Renal cortex interstitium (tissue), 11 donors: ENCODE measurements at regions not wholly inside any gene's neighbourhood (a gene's known extent, or its start where the extent isn't known, plus 50 kb on each side); places are given as distances from the start of the nearest gene placed in this dataset.
A peak's percentile ranks its signal among the peaks of the same experiment; 100 is the strongest.

Experiments
- DNase-seq, 11 donors: peaks; one replicate each; pipeline ENCODE4 v3.0.0-alpha.2; 2013; ENCODE audit warnings: low read depth in 9 of 11, low spot score in 4 of 11; ENCODE audit errors: extremely low read depth in 1 of 11

DNA sequence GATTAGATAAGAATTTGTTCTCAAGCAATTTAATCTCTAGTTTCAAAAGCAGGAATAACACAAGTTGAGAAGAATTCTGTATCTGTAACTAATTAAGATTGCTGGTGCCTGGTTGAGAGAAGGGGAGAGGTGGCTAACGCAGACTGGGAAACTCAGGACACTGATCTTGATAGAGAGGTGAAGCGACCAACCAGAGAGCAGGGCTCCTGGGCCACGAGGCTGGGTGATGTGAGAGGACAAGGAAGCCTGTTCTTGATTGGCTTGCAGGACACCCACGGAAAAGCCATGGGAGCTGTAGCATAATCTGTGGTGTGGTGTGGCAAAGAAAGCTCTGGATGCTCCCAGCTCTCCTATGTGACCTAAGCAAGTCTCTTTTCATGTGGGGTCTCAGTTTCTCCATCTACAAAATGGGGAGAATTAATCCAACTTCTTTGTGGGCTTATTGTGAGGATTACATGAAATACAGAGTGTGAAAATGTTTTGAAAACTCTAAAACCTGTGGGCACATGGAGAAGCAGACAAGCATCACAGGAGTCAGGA, 594.1 kb upstream of the BRINP1 start:
- DNase-seq: no peak

DNA sequence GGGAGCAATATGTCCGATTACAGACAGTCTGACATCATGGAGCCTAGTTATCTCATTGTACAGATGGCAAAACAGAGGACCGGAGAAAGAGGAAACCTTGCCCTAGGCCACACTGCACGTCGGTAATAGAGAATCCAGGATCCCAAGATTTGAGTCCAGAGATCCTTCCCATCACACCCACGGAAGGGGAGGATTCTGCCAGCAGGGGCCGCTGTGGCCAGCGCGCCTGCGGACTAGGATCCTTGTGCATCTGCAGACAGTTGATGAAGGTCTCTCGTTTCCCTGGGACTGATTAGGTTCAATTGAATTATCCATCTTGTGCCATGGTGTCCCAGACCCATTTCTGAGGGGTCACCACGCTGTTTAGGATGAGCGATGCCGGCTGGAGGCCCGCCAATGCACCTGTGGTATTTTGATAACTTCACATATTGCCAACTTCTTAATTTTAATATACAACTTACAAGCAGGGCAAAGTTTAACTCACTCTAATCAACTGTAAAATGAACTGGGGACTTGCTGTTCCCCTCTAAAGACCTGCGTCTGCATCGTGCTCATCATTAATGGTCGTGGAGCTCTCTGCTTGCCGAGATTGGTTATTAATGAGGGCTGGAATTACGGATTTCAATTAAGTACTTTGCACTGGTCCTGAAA, 592.7 kb upstream of the BRINP1 start:
- peak in 1 of 11 donors; percentile 25 for DNase-seq

DNA sequence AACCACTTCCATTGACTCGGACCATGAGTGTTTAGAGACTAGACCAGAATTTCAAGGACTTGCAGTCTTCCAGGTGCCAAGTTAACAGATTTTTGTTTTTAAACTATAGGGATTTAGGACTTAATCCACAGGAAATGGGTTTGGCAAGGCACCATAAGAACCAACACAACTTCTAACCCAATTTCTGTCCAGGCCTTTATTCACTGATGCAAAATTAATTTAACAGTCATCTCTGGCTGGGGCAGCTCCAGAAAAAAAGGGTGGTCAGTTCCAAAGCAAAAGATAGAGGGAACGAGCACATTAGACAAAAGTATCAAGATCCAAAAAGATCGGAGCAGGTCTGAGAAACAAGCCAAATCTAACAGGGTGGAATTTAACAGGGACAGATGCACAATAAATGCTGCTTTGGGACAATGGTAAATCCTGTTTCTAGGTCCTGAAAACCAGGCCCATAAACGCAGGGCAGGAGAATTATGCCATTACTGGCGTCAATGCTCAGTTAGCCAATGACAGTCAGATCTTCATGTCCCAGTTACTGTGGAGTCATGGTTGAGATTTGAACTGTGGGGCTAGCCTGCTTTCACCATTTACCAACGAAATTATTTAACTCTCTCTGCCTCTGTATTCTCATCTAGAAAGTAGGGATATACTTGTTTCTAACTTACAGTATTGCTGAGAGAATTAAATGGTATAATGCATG, 590.8 kb upstream of the BRINP1 start:
- DNase-seq: no peak

DNA sequence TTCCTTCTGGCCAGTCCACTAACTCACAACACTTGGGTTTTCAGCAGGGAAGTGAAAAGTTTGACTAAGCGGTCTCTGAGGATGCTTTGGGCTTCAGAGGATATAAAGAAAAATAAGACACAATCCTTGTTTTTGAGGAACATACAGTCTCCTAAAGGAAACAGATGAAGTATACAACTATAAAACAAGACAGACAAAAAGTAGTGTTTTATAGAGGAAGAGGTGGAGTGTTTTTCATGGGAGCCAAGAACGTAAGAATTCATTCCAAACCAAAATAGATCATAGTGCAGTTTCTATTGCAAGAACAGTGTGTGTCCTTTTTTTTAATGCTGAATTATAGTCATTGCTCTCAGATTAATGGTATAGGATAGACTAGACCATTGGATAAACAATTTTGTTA, 586.9 kb upstream of the BRINP1 start:
- peak in 1 of 11 donors; percentile 28 for DNase-seq

DNA sequence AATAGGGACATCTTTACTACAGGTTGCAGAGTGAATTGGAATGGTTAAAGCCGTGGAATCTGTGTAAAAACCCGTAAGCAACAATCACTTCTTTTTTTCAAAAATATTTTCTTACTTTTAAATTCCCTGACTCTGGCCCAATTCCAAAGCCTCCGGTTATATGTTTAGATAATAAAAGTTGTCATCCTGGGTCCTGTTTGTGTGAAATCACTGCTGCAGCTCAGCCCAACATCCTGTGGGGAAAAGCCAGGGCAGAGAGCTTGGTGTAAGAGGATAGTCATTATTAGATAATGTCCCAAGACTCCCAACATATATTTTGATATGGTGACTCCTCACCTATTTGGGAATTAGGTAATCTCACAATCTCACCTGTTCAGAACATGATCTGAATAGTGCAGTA, 586.0 kb upstream of the BRINP1 start:
- DNase-seq: no peak

DNA sequence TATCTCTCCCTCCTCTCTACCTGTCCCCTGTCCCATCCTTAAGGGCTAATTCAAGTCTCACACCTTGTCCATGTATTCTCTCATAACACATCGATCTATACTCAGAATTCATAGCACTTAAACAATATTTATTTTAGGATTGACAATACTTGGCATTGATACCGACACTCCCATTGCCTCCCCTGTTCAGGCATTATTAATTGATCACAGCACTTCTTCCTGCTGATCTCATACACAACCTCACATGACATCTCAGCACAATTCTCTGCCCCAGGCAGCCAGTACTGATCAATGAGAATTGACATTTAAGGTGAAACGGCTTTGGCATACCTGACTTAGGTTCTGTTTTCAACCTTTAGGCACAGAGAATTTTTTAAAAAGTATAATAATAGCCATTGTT, 582.4 kb upstream of the BRINP1 start:
- DNase-seq: no peak

DNA sequence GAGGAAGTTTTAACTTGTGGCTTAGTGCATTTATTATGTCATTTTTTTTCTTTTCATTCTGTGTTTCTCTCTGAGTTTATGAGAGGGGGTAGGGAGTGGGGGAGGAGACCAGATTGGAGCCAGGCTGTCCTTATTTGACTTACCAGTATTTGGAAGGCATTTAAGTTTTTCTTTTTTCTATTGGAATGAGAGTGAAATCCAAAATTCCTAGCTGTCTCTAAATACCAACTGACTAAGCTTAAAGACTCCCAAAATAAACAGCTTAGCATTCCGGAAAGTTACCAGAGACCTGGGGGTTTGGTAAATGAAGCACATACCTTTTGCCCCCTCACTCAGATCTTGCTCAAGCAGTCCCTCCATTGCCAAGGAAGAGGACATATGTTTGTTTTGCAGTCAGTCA, 581.9 kb upstream of the BRINP1 start:
- peak in 1 of 11 donors; percentile 15 for DNase-seq

DNA sequence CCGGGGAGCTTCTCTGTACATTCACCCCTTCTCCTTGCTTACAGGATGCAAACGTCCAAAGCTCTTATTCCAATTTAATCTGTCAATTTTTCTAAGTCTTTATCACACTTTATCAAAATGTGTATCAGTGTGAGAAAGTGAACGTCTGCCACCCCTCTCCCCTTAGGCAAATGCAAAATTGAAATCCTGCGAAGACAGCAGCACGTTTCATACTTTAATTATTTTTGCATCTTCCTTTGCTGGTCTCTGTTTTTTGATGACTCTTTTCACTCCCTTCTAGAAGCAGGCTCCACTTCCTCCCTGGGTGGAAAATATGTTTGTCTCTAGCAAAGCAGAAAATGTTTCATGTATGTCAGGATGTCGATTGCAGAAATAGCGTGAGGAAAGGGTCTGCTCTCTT, 576.5 kb upstream of the BRINP1 start:
- DNase-seq: no peak

DNA sequence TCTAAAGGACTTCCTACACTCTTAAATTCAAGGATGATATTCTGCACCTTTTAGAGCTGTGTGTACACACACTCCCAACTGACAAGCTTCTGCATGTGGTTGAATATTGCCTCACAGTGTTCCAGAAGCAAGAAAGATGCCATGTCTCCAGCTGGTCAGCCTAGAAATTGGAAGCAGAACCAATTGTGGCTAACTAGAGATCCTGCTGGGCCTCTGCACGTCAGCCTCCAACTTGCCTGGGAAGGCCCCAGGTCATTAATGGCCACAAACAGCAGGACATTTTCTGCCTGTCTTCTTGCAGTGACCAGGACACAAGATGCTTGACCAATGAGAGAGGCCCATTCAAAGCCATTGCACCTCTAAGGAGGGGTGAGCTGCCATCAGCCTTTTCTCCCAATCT, 571.9 kb upstream of the BRINP1 start:
- no peak for DNase-seq

DNA sequence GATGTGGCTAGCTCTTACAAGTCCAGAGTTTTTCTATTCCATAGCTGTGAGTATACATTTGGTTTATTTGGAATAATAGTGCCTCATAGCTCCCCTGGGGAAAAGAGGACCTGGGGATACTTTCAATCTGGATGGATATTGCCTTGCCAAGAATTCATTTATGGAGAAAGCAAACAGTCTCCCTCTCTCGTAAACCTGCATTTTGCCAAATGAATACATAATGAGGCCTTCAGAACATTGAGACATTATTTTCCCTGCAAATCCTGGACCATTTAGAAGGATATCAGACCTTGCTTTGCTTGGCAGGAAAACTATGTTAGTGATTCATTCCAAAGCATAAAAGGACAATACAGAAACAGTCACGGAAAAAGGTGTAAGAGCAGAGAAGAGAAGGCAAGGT, 569.6 kb upstream of the BRINP1 start:
- DNase-seq: no peak

DNA sequence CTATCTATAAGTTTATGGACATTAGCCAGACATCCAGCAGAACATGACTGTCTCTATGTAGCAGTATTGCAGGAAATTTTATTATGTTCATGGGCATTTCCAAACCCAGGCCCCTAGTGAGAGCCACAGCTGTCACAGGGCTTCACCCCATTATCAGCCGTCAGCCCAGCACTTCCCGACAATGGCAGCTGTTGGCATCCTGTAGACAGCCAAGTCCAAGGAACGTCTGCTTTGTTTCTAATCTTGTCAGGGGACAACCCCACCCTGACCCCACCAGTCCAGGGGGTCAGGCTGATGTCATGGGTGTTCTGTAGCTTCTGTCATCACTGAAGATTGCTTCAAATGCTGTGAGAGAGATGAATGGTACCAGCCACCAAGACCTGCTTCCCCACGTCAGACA, 565.3 kb upstream of the BRINP1 start:
- no peak for DNase-seq

DNA sequence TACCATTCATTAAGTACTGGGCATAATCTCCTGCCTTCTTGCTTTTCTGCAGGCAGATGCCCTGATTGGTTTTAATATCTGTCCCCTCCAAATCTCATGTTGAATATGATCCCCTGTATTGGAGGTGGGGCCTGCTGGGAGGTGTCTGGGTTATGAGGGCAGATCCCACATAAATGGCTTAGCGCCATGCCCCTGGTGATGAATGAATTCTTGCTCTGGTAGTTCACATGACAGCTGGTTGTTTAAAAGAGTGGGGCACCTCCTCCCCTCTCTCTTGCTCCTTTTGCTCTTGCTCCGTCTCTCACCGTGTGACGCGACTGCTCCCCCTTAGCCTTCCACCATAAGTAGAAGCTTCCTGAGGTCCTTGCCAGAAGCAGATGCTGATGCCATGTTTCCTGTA, 564.0 kb upstream of the BRINP1 start:
- DNase-seq: no peak

DNA sequence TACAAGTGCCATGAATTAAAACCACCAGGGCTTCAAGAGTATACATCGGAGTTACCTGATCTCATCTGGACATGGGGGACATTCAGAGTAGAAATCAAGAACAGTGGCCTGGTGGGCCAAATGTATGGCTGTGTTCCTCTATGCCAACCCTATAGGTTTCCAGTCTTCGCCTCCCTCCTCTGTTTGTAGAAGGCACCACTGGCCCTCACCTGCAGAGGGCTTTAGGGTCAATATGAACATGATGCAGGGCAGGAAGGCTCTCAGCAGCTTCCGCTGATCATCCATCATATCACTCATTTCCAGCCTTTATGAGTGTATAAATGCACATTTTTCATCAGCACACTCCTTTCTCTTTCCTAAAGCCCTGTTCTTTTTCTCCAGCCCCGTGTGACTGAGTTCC, 555.5 kb upstream of the BRINP1 start:
- DNase-seq: no peak

DNA sequence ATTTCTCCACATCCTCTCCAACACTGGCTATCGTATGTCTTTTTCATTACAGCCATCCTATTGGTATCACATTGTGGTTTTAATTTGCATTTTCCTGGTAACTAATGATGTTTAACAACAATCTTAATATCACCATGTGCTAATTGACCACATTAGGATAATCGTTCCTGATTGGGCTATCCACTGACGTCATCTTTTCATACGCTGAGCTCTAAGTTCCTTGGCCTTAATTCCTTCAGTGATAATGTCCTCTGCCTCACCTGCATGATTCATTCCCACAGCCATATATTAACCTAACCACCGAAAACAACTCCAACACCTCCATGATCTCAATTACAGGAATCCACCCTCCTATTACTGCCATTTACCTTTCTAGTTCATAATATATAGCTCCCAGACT, 547.9 kb upstream of the BRINP1 start:
- DNase-seq: no peak

DNA sequence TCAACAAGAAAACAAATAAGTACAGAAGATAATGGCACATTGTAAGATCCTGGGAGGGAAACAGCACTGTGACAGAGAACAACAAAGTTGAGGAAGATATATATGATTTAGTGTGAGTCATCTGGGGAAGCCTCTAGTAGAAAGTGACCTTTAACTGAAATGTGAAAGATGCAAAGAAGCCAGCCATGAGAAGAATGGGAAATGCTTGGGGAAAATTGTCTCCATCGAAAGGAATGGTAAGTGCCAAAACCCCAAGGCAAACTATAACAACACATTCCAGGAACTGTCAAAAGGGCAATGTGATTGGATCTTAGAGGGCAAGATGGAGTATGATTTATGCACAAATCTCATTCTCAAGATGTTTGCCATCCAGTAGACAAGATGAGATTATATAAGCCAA, 537.8 kb upstream of the BRINP1 start:
- no peak for DNase-seq

DNA sequence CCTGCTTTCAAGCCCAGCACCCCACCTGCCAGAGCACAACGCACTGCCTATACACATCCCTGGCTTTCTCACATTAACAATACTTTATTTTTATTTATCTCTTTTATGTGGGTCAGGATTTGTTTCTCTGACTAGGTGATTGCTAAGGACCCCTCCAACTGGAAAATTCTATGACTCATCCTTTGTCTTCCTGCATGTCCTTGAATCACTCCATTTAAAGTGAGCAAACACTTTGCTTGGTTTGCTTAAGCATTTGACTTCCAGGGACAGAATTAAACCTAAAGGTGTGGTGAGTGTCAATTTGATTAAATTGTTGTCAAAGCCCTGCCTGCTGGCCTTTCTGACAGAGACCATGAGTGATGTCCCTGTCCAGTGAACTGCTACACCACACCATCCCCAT, 536.5 kb upstream of the BRINP1 start:
- DNase-seq: no peak

DNA sequence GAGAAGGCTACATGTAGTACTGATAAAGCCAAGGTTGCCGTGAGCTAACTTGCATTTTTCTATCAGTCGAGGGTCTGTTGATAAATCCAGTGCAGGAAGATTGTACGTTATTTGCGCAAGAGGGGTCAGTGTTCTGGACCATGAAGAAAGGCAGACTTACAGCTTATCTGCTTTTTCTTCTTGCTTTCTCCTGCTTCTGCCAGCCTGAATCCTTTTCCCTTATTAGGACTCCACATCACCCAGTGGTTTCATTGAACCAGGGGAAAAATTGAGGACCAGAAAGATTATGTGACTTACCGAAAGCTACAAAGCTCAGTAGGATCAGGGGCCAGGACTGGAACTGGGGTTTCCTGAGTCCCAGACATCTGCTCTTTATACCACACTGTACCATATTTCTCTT, 534.6 kb upstream of the BRINP1 start:
- DNase-seq: no peak

DNA sequence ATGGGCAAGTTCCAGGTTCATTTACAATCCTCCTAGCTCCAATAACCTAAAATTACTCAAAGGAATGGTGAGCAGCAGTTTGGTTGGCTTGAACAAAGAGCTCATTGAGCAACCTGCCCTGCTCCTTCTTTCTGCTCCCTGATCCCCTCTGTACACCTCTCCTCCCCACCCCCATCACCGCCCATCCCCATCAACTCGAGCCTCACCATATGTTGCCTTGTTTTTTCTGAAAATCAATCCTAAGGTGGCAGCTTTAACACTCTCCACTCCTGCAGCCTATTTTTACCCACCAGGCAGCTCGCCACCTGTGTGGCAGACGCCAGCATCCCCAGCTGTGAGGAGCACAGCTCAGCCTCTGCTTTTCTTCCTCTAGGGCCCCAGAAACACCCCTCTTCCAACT, 533.4 kb upstream of the BRINP1 start:
- DNase-seq: no peak

DNA sequence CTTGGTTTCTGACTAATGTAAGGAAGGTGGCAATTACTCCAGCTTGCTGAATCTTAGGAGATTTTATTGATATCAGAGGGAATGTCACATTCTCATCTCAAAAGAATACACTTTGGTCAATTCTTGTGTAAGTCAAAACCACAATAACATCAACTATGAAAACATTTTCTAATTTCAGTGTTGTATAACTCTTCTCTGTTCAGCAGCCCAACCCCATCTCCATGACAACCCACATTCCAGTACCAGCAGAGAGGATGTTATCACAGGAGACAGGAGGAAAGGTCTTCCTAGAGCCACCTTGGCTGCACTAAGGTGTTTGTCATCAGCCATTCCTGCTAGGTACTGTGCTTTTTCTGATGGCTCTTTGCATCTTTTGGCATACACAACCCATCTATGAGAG, 529.1 kb upstream of the BRINP1 start:
- DNase-seq: no peak

DNA sequence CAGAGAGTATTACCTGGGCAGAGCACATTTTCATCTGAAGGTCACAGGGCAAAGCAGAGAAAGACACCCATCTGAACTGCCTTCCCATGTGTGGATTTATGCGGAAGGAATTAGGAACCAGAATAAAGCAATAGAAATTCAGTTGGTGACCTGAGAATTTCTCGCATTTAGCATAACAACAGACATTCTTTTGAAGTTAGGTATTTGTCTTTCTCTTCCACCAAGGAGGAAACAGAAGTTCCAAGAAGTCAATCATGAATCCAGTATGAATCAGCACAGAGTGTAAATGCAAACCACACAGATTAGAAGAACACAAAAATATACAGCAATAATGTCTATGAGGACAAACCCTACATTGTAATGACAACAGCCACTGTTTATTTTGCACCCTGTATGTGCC, 515.2 kb upstream of the BRINP1 start:
- DNase-seq: no peak

DNA sequence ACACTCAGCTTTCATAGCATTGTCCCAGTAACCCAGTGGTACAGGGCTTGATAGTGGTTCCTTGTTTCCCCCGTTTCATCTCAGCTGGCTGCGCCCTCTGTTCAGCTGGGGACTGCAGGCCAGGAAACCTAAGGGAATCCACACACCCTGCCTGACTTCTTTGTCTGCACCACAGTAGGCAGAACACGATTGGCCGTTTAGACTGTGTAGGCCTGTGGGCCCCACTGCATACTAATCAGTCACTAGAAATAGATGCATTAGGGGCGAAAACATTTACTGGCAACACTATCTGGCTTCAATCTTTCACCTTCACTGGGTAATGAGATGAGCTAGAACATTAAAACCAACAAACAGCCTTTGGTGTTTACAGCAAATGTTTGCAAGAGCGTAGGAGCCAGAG, 512.7 kb upstream of the BRINP1 start:
- no peak for DNase-seq
